Mesodermal cell (in vitro differentiated cells): ENCODE measurements at regions not wholly inside any gene's neighbourhood (a gene's known extent, or its start where the extent isn't known, plus 50 kb on each side); places are given as distances from the start of the nearest gene placed in this dataset.

Experiments
- H3K27ac ChIP-seq: 2 replicates; pipeline ENCODE4 v1.7.0; 2013; ENCODE audit warnings: mild to moderate bottlenecking, low read depth, low read length, moderate library complexity; ENCODE audit not compliant: severe bottlenecking
- H3K36me3 ChIP-seq: 2 replicates; pipeline ENCODE4 v1.7.1; 2013; ENCODE audit warnings: mild to moderate bottlenecking, low read length, moderate library complexity; ENCODE audit not compliant: control insufficient read depth, insufficient read depth
- H3K4me1 ChIP-seq: one replicate; pipeline ENCODE4 v1.7.1; 2013; ENCODE audit warnings: mild to moderate bottlenecking, low read length; ENCODE audit not compliant: insufficient read depth, control insufficient read depth, poor library complexity, severe bottlenecking
- H3K4me3 ChIP-seq: 2 replicates; pipeline ENCODE4 v1.7.0; 2013; ENCODE audit warnings: low read length, control low read depth, mild to moderate bottlenecking; ENCODE audit not compliant: insufficient read depth, poor library complexity, severe bottlenecking; ENCODE audit errors: extremely low read depth
- H3K9me3 ChIP-seq: 2 replicates; pipeline ENCODE4 v1.7.1; 2013; ENCODE audit warnings: mild to moderate bottlenecking, low read length, moderate library complexity; ENCODE audit not compliant: control insufficient read depth
- WGBS, 2 experiments: methylation state at CpG; one replicate each; pipeline ENCODE4 v1.1.5; 2013; ENCODE audit warnings: missing lambda C conversion rate in 2 of 2; ENCODE audit not compliant: insufficient coverage in 2 of 2; 5-methylcytosine and 5-hydroxymethylcytosine counted together

- no peaks in the 10 kb centered on the region for H3K9me3 ChIP-seq
- no peak overlapping the region for H3K27ac ChIP-seq
- no peaks in the 10 kb centered on the region for H3K36me3 ChIP-seq
- no peaks in the 10 kb centered on the region for H3K4me1 ChIP-seq
- no peak overlapping the region for H3K4me3 ChIP-seq
- WGBS, 2 experiments: 100% methylated on average over 1 of the region's 2 CpGs; no CpG with 5 or more reads in 1 of the 2 experiments
Observed at GRCh38 chr4:89427782-89428181, 120.2 kb upstream of the GPRIN3 start.

GRCh38 chr4:89425023-89425422 is 117.4 kb upstream of the GPRIN3 start:
- Histone ChIP-seq H3K4me1 (no peaks in the 10 kb centered on the region), H3K36me3 (no peaks in the 10 kb centered on the region), H3K4me3 (no peak overlapping the region), H3K9me3 (no peaks in the 10 kb centered on the region), H3K27ac (no peak overlapping the region)
- WGBS, 2 experiments: 80 to 100% methylated on average over 1 of the region's 1 CpG

- Histone ChIP-seq H3K4me1 (no peaks in the 10 kb centered on the region), H3K36me3 (no peaks in the 10 kb centered on the region), H3K9me3 (no peaks in the 10 kb centered on the region), H3K27ac (no peak overlapping the region), H3K4me3 (no peak overlapping the region)
- WGBS, 2 experiments: 93% methylated on average over 3 of the region's 3 CpGs; no CpG with 5 or more reads in 1 of the 2 experiments
Observed at GRCh38 chr4:89422441-89422990, 114.9 kb upstream of the GPRIN3 start.

GRCh38 chr4:89420507-89420906 is 112.9 kb upstream of the GPRIN3 start:
- WGBS, 2 experiments: 93 to 100% methylated on average over 2 of the region's 2 CpGs
- no peaks in the 10 kb centered on the region for H3K36me3 ChIP-seq
- H3K27ac ChIP-seq: no peak overlapping the region
- H3K4me1 ChIP-seq: no peaks in the 10 kb centered on the region
- H3K4me3 ChIP-seq: no peak overlapping the region
- no peaks in the 10 kb centered on the region for H3K9me3 ChIP-seq

GRCh38 chr4:89419111-89419695 is 111.6 kb upstream of the GPRIN3 start:
- Histone ChIP-seq H3K36me3 (no peaks in the 10 kb centered on the region), H3K4me3 (no peak overlapping the region), H3K9me3 (no peaks in the 10 kb centered on the region), H3K27ac (no peak overlapping the region), H3K4me1 (no peaks in the 10 kb centered on the region)
- 67% methylated on average over 1 of the region's 5 CpGs; no CpG with 5 or more reads in 1 of the 2 experiments for WGBS, 2 experiments

- Histone ChIP-seq H3K9me3 (no peaks in the 10 kb centered on the region), H3K36me3 (no peaks in the 10 kb centered on the region), H3K4me1 (no peaks in the 10 kb centered on the region), H3K4me3 (no peak overlapping the region), H3K27ac (no peak overlapping the region)
- no CpG with 5 or more reads among the region's 2 CpGs for WGBS, 2 experiments
Observed at GRCh38 chr4:89416960-89417359, 109.4 kb upstream of the GPRIN3 start.

GRCh38 chr4:89413518-89413917 is 105.9 kb upstream of the GPRIN3 start:
- Histone ChIP-seq H3K4me3 (no peak overlapping the region), H3K36me3 (no peaks in the 10 kb centered on the region), H3K27ac (no peak overlapping the region), H3K9me3 (no peaks in the 10 kb centered on the region), H3K4me1 (peaks cover 5% of the 10 kb centered on the region)
- no CpG with 5 or more reads among the region's 1 CpG for WGBS, 2 experiments

GRCh38 chr4:89411539-89412309 is 104.1 kb upstream of the GPRIN3 start:
- Histone ChIP-seq H3K27ac (no peak overlapping the region), H3K4me1 (peaks cover 5% of the 10 kb centered on the region), H3K9me3 (no peaks in the 10 kb centered on the region), H3K4me3 (no peak overlapping the region), H3K36me3 (no peaks in the 10 kb centered on the region)
- 87 to 90% methylated on average over 3 of the region's 6 CpGs for WGBS, 2 experiments

GRCh38 chr4:89410687-89411086 is 103.1 kb upstream of the GPRIN3 start:
- no peak overlapping the region for H3K4me3 ChIP-seq
- no peaks in the 10 kb centered on the region for H3K36me3 ChIP-seq
- WGBS, 2 experiments: 17 to 75% methylated on average over 1 of the region's 1 CpG
- peak overlapping the region; percentile 31 for H3K27ac ChIP-seq
- no peaks in the 10 kb centered on the region for H3K9me3 ChIP-seq
- peaks cover 5% of the 10 kb centered on the region for H3K4me1 ChIP-seq

- WGBS, 2 experiments: no CpG with 5 or more reads among the region's 3 CpGs
- no peak overlapping the region for H3K27ac ChIP-seq
Observed at GRCh38 chr4:89404530-89404929, 96.9 kb upstream of the GPRIN3 start.

GRCh38 chr4:89403826-89404225 is 96.2 kb upstream of the GPRIN3 start:
- Histone ChIP-seq H3K27ac (no peak overlapping the region), H3K9me3 (no peaks in the 10 kb centered on the region), H3K36me3 (no peaks in the 10 kb centered on the region), H3K4me3 (no peak overlapping the region), H3K4me1 (no peaks in the 10 kb centered on the region)
- WGBS, 2 experiments: 91 to 100% methylated on average over 1 to 2 of the region's 2 CpGs

More at GRCh38 chr4:89404530-89404929, 96.9 kb upstream of the GPRIN3 start:
- no peaks in the 10 kb centered on the region for H3K9me3 ChIP-seq
- H3K4me1 ChIP-seq: no peaks in the 10 kb centered on the region
- H3K4me3 ChIP-seq: no peak overlapping the region
- H3K36me3 ChIP-seq: no peaks in the 10 kb centered on the region
